ENCODE measurements at regions not wholly inside any gene's neighbourhood (a gene's known extent, or its start where the extent isn't known, plus 50 kb on each side); places are given as distances from the start of the nearest gene placed in this dataset.

GRCh38 chr7:32167815-32168214 lies 97.6 kb upstream of the PDE1C start:
- no peak for TF ChIP-seq CTCF (IDR thresholded peaks at IDR 0.05; ENCODE audit: control insufficient read depth, extremely low read depth, insufficient read depth)
- no peak for DNase-seq (ENCODE audit: low read depth)
- no peak overlapping the region for H3K4me3 ChIP-seq (ENCODE audit: low read depth, low read length)

DNA sequence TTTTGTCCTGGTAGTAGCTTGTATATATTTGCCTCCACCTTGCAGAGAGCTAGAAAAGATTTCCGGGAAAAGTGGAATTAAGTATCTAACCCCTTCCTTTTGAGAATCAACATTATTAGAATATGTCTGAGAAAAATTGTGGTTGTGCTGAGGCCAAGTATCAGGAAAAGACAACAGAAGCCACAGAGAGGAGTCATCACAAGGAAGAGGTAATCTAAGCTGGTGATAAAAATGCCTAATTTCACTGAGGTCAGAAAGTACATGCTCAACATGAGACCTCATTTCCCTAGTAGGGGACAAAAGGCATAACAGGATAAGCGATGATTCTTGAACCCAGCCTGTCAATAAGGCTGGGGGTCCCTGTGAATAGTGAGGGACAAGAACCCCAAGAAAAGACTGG lies 97.0 kb upstream of the PDE1C start:
- H3K4me3 ChIP-seq (ENCODE audit: low read depth, low read length) = no peak overlapping the region
- TF ChIP-seq CTCF (IDR thresholded peaks at IDR 0.05; ENCODE audit: control insufficient read depth, extremely low read depth, insufficient read depth) = no peak
- no peak for DNase-seq (ENCODE audit: low read depth)

DNA sequence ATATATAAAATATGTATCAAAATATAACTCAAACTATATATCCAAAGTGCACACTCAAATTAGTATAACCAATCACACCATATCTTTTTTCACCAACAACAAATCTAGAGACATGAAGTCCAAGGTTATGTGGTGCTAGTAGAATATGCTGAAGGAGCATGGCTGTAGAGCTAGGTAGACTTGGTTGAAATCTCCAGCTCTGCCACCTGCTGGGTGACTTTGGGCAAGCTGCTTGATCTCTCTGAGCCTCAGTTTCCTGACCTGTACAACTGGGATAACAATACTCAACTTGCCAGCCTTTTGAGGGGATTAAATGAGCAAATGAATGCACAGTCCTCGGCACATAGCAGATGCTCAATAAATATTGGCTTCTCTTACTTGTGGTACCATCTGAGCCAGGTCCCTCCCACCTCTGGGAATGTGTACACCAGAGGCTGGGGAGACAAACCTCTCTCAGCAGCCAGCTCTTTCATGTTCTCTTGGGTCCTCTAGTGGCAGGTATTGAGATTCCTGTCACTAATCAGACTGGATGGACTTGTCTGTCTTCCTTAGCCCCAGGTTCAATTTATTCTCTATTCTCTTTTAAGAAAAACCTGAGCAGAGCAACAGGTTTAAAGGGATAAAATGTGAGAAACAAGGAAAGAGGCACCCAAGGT lies 94.3 kb upstream of the PDE1C start:
- peak; percentile 42 for TF ChIP-seq CTCF (IDR thresholded peaks at IDR 0.05; ENCODE audit: control insufficient read depth, extremely low read depth, insufficient read depth)
- peak; percentile 13 for DNase-seq (ENCODE audit: low read depth)
- H3K4me3 ChIP-seq (ENCODE audit: low read depth, low read length) = no peak overlapping the region

DNA sequence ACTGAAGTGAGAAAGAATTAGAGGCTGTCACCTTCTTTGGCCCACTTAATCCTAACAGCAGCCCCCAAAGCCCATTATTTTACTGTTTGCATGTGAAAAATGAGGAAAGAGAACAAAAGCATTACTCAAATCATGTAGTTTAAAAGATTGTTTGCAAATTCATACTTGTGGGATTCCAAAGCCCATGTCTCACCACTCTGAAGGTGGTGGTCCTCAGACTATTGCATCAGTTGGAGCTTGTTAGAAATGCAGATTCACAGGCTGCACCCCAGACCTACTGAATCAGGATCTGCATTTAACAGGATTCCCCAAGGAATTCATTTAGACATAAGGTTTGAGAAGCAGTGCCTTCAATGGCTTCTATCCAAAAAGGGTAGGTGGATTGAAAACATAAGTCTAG lies 93.7 kb upstream of the PDE1C start:
- no peak overlapping the region for H3K4me3 ChIP-seq (ENCODE audit: low read depth, low read length)
- TF ChIP-seq CTCF (IDR thresholded peaks at IDR 0.05; ENCODE audit: control insufficient read depth, extremely low read depth, insufficient read depth) = no peak
- no peak for DNase-seq (ENCODE audit: low read depth)

GRCh38 chr7:32163141-32163806 lies 93.1 kb upstream of the PDE1C start:
- DNase-seq (ENCODE audit: low read depth) = no peak
- no peak overlapping the region for H3K4me3 ChIP-seq (ENCODE audit: low read depth, low read length)
- no peak for TF ChIP-seq CTCF (IDR thresholded peaks at IDR 0.05; ENCODE audit: control insufficient read depth, extremely low read depth, insufficient read depth)

GRCh38 chr7:32161708-32162107 lies 91.5 kb upstream of the PDE1C start:
- no peak overlapping the region for H3K4me3 ChIP-seq (ENCODE audit: low read depth, low read length)
- TF ChIP-seq CTCF (IDR thresholded peaks at IDR 0.05; ENCODE audit: control insufficient read depth, extremely low read depth, insufficient read depth) = no peak
- DNase-seq (ENCODE audit: low read depth) = no peak
